WTC11 (cell line): ENCODE measurements at regions not wholly inside any gene's neighbourhood (a gene's known extent, or its start where the extent isn't known, plus 50 kb on each side); places are given as distances from the start of the nearest gene placed in this dataset.

Source experiments
- ATAC-seq: fragments of 200-7000 bp; cut with Tn5 transposase; 2 replicates; pipeline ENCODE4 v1.10.0; 2021; ENCODE audit warnings: mild to moderate bottlenecking, moderate library complexity
- CTCF ChIA-PET: fragments of 300-600 bp; sonication (Branson Sonifier 250); formaldehyde crosslinking; loops from one replicate; lab custom pipeline; 2021; ENCODE audit warnings: antibody characterized with exemption; lab: Charles Lee
- POLR2A ChIA-PET: fragments of 350-600 bp; sonication (Branson Sonifier 250); formaldehyde crosslinking; loops from one replicate; lab custom pipeline; 2021; ENCODE audit warnings: antibody characterized with exemption; lab: Charles Lee
- DNase-seq: peaks from one replicate; pipeline ENCODE4 v3.0.0; 2021; ENCODE audit warnings: low spot score
- H3K27ac Mint-ChIP-seq: 2 replicates; pipeline ENCODE4 v1.8.0; 2021; ENCODE audit warnings: mixed read lengths
- H3K27me3 Mint-ChIP-seq: 2 replicates; pipeline ENCODE4 v1.8.0; 2021; ENCODE audit warnings: low read depth, mild to moderate bottlenecking, moderate library complexity, mixed read lengths
- H3K36me3 Mint-ChIP-seq: 2 replicates; pipeline ENCODE4 v1.8.0; 2021; ENCODE audit warnings: mixed read lengths
- H3K4me1 Mint-ChIP-seq: 2 replicates; pipeline ENCODE4 v1.8.0; 2022; ENCODE audit warnings: mixed read lengths
- H3K4me3 Mint-ChIP-seq: 2 replicates; pipeline ENCODE4 v1.8.0; 2021; ENCODE audit warnings: mild to moderate bottlenecking, moderate library complexity, mixed read lengths
- H3K9me3 Mint-ChIP-seq: 2 replicates; pipeline ENCODE4 v1.8.0; 2021; ENCODE audit warnings: mixed read lengths
- CREB1 ChIP-seq: sonication (generic); formaldehyde crosslinking; IDR thresholded peaks from 2 replicates; pipeline ENCODE4 v1.8.0; 2023; ENCODE audit warnings: mild to moderate bottlenecking, missing genetic modification reagents
- ELF4 ChIP-seq: sonication (generic); formaldehyde crosslinking; IDR thresholded peaks from 2 replicates; pipeline ENCODE4 v1.8.1; 2022; ENCODE audit warnings: low read depth, mild to moderate bottlenecking, moderate library complexity, missing genetic modification reagents
- EMX1 ChIP-seq: fragments of 250-450 bp; sonication (Bioruptor Pico); IDR thresholded peaks from 2 replicates; pipeline ENCODE4 v1.8.0; 2021; ENCODE audit warnings: mild to moderate bottlenecking
- NFYB ChIP-seq: sonication (generic); formaldehyde crosslinking; conservative IDR thresholded peaks from 2 replicates; pipeline ENCODE4 v1.8.0; 2022; ENCODE audit warnings: low read depth, missing genetic modification reagents
- NR1H2 ChIP-seq: sonication (generic); formaldehyde crosslinking; IDR thresholded peaks from 2 replicates; pipeline ENCODE4 v1.9.0; 2021; ENCODE audit warnings: mild to moderate bottlenecking, moderate library complexity, missing genetic modification reagents
- NR2C2 ChIP-seq: sonication (generic); formaldehyde crosslinking; IDR thresholded peaks from 2 replicates; pipeline ENCODE4 v1.8.0; 2022; ENCODE audit warnings: mild to moderate bottlenecking, missing genetic modification reagents
- TP53 ChIP-seq: sonication (generic); formaldehyde crosslinking; IDR thresholded peaks from 2 replicates; pipeline ENCODE4 v1.8.1; 2023; ENCODE audit warnings: mild to moderate bottlenecking, missing genetic modification reagents
- ZBTB21 ChIP-seq: sonication (generic); formaldehyde crosslinking; IDR thresholded peaks from 2 replicates; pipeline ENCODE4 v1.8.1; 2023; ENCODE audit warnings: mild to moderate bottlenecking, missing genetic modification reagents, borderline replicate concordance
- ZNF138 ChIP-seq: sonication (generic); formaldehyde crosslinking; conservative IDR thresholded peaks from 2 replicates; pipeline ENCODE4 v1.8.1; 2022; ENCODE audit warnings: mild to moderate bottlenecking, moderate library complexity, missing genetic modification reagents
- ZNF416 ChIP-seq: fragments of 250-450 bp; sonication (Bioruptor Pico); IDR thresholded peaks from 2 replicates; pipeline ENCODE4 v1.9.0; 2021; ENCODE audit warnings: mild to moderate bottlenecking, inconsistent platforms
- TF ChIP-seq, protein P1 (sequence below): fragments of 200-600 bp; IDR thresholded peaks from 2 replicates; pipeline ENCODE4 v1.8.0; 2022; ENCODE audit warnings: antibody characterized with exemption
- TF ChIP-seq, protein P2 (sequence below): sonication (generic); formaldehyde crosslinking; IDR thresholded peaks from 2 replicates; pipeline ENCODE4 v1.8.0; 2022; ENCODE audit warnings: missing genetic modification reagents
- TF ChIP-seq, protein P3 (sequence below): fragments of 250-450 bp; sonication (Bioruptor Pico); IDR thresholded peaks from 2 replicates; pipeline ENCODE4 v1.9.0; 2021; ENCODE audit warnings: moderate library complexity, mild to moderate bottlenecking, inconsistent platforms, borderline replicate concordance
- TF ChIP-seq, protein P4 (sequence below): sonication (generic); formaldehyde crosslinking; IDR thresholded peaks from 2 replicates; pipeline ENCODE4 v1.8.0; 2022; ENCODE audit warnings: mild to moderate bottlenecking, missing genetic modification reagents
- TF ChIP-seq, protein P5 (sequence below): sonication (generic); formaldehyde crosslinking; IDR thresholded peaks from 2 replicates; pipeline ENCODE4 v1.8.1; 2023; ENCODE audit warnings: mild to moderate bottlenecking, missing genetic modification reagents, borderline replicate concordance
- TF ChIP-seq, protein P6 (sequence below): sonication (generic); formaldehyde crosslinking; IDR thresholded peaks from 2 replicates; pipeline ENCODE4 v1.8.0; 2023; ENCODE audit warnings: missing genetic modification reagents
- TF ChIP-seq, protein P7 (sequence below): sonication (generic); formaldehyde crosslinking; IDR thresholded peaks from 2 replicates; pipeline ENCODE4 v1.8.1; 2022; ENCODE audit warnings: mild to moderate bottlenecking, missing genetic modification reagents, moderate library complexity, borderline replicate concordance
- TF ChIP-seq, protein P8 (sequence below): sonication (generic); formaldehyde crosslinking; IDR thresholded peaks from 2 replicates; pipeline ENCODE4 v1.8.0; 2022; ENCODE audit warnings: mild to moderate bottlenecking, missing genetic modification reagents
- TF ChIP-seq, protein P9 (sequence below): fragments of 250-450 bp; sonication (Bioruptor Pico); IDR thresholded peaks from 2 replicates; pipeline ENCODE4 v1.8.0; 2021; ENCODE audit warnings: mild to moderate bottlenecking

DNA sequence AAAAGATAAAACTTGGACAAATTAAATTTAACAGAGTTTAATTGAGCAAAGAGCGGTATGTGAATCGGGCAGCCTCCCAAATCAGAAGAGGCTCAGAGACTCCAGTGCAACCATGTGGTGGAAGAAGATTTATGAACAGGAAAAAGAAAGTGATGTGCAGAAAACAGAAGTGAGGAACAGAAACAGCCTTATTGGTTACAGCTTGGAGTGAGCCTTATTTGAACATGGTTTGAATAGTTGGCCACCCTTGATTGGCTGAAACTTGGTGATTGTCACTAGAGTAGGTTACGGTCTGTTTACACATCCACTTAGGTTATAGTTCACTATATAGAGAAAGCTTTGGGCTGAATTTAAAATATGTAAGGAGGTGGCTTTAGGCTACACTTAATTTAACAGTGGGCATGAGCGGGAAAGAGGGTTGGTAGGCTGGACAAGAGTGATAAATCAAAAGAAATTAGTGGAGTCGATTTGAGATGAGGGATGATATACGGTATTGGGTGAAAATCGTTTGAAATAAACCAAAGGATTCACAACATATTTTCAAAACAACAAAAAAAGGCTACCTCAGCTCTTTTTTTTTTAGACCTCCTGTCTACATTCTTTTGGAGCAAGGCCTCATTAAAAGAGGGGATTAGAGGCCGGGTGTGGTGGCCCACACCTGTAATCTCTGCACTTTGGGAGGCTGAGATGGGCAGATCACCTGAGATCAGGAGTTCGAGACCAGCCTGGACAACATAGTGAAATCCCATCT, 84.3 kb upstream of the PREP start (continued):
- TF ChIP-seq, protein P1, sequence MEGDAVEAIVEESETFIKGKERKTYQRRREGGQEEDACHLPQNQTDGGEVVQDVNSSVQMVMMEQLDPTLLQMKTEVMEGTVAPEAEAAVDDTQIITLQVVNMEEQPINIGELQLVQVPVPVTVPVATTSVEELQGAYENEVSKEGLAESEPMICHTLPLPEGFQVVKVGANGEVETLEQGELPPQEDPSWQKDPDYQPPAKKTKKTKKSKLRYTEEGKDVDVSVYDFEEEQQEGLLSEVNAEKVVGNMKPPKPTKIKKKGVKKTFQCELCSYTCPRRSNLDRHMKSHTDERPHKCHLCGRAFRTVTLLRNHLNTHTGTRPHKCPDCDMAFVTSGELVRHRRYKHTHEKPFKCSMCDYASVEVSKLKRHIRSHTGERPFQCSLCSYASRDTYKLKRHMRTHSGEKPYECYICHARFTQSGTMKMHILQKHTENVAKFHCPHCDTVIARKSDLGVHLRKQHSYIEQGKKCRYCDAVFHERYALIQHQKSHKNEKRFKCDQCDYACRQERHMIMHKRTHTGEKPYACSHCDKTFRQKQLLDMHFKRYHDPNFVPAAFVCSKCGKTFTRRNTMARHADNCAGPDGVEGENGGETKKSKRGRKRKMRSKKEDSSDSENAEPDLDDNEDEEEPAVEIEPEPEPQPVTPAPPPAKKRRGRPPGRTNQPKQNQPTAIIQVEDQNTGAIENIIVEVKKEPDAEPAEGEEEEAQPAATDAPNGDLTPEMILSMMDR, result no peak
- TF ChIP-seq, protein P2, sequence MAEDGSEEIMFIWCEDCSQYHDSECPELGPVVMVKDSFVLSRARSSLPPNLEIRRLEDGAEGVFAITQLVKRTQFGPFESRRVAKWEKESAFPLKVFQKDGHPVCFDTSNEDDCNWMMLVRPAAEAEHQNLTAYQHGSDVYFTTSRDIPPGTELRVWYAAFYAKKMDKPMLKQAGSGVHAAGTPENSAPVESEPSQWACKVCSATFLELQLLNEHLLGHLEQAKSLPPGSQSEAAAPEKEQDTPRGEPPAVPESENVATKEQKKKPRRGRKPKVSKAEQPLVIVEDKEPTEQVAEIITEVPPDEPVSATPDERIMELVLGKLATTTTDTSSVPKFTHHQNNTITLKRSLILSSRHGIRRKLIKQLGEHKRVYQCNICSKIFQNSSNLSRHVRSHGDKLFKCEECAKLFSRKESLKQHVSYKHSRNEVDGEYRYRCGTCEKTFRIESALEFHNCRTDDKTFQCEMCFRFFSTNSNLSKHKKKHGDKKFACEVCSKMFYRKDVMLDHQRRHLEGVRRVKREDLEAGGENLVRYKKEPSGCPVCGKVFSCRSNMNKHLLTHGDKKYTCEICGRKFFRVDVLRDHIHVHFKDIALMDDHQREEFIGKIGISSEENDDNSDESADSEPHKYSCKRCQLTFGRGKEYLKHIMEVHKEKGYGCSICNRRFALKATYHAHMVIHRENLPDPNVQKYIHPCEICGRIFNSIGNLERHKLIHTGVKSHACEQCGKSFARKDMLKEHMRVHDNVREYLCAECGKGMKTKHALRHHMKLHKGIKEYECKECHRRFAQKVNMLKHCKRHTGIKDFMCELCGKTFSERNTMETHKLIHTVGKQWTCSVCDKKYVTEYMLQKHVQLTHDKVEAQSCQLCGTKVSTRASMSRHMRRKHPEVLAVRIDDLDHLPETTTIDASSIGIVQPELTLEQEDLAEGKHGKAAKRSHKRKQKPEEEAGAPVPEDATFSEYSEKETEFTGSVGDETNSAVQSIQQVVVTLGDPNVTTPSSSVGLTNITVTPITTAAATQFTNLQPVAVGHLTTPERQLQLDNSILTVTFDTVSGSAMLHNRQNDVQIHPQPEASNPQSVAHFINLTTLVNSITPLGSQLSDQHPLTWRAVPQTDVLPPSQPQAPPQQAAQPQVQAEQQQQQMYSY, result no peak
- TF ChIP-seq, protein P3, sequence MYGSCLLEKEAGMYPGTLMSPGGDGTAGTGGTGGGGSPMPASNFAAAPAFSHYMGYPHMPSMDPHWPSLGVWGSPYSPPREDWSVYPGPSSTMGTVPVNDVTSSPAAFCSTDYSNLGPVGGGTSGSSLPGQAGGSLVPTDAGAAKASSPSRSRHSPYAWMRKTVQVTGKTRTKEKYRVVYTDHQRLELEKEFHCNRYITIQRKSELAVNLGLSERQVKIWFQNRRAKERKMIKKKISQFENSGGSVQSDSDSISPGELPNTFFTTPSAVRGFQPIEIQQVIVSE (CRISPR knock-in tag), result no peak
- no peak for TF ChIP-seq EMX1
- TF ChIP-seq, protein P4, sequence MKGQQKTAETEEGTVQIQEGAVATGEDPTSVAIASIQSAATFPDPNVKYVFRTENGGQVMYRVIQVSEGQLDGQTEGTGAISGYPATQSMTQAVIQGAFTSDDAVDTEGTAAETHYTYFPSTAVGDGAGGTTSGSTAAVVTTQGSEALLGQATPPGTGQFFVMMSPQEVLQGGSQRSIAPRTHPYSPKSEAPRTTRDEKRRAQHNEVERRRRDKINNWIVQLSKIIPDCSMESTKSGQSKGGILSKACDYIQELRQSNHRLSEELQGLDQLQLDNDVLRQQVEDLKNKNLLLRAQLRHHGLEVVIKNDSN, result no peak
- no peak for TF ChIP-seq NR1H2
- no peak for TF ChIP-seq NFYB
- TF ChIP-seq, protein P5, sequence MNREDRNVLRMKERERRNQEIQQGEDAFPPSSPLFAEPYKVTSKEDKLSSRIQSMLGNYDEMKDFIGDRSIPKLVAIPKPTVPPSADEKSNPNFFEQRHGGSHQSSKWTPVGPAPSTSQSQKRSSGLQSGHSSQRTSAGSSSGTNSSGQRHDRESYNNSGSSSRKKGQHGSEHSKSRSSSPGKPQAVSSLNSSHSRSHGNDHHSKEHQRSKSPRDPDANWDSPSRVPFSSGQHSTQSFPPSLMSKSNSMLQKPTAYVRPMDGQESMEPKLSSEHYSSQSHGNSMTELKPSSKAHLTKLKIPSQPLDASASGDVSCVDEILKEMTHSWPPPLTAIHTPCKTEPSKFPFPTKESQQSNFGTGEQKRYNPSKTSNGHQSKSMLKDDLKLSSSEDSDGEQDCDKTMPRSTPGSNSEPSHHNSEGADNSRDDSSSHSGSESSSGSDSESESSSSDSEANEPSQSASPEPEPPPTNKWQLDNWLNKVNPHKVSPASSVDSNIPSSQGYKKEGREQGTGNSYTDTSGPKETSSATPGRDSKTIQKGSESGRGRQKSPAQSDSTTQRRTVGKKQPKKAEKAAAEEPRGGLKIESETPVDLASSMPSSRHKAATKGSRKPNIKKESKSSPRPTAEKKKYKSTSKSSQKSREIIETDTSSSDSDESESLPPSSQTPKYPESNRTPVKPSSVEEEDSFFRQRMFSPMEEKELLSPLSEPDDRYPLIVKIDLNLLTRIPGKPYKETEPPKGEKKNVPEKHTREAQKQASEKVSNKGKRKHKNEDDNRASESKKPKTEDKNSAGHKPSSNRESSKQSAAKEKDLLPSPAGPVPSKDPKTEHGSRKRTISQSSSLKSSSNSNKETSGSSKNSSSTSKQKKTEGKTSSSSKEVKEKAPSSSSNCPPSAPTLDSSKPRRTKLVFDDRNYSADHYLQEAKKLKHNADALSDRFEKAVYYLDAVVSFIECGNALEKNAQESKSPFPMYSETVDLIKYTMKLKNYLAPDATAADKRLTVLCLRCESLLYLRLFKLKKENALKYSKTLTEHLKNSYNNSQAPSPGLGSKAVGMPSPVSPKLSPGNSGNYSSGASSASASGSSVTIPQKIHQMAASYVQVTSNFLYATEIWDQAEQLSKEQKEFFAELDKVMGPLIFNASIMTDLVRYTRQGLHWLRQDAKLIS (CRISPR knock-in tag), result no peak

DNA sequence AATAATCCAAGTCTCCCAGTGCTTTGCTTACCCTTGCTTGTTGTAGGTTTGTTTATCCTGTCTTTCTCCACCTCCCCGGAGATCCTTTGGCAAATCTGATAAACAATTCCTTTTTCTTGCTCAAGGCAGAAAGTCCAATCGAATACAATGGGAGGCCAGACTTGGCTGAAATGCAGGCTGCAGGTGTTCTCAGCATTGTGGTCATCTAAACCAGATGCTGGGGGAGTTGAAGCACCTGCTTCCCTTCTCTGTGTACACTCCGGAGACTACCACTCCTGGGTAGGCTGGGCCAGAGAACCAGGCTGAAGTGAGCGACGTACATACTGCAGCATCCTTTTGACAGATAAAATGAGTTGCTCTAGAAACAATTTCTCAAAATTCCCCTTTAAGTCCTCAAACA, 82.6 kb upstream of the PREP start:
- DNase-seq (no peak), ATAC-seq (no peak)
- POLR2A ChIA-PET, result no interaction called here
- H3K27ac Mint-ChIP-seq, result no peak overlapping the region
- no peaks in the 10 kb centered on the region for H3K27me3 Mint-ChIP-seq
- no peaks in the 10 kb centered on the region for H3K9me3 Mint-ChIP-seq
- H3K4me3 Mint-ChIP-seq, result no peak overlapping the region
- TF ChIP-seq EMX1 (no peak), ZNF138 (CRISPR knock-in tag) (no peak), ZNF416 (CRISPR knock-in tag) (no peak), CREB1 (CRISPR knock-in tag) (no peak), NR2C2 (CRISPR knock-in tag) (no peak), ELF4 (CRISPR knock-in tag) (no peak), TP53 (no peak), ZBTB21 (no peak)
- TF ChIP-seq, protein P6, sequence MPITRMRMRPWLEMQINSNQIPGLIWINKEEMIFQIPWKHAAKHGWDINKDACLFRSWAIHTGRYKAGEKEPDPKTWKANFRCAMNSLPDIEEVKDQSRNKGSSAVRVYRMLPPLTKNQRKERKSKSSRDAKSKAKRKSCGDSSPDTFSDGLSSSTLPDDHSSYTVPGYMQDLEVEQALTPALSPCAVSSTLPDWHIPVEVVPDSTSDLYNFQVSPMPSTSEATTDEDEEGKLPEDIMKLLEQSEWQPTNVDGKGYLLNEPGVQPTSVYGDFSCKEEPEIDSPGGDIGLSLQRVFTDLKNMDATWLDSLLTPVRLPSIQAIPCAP (CRISPR knock-in tag), result no peak
- TF ChIP-seq, protein P7, sequence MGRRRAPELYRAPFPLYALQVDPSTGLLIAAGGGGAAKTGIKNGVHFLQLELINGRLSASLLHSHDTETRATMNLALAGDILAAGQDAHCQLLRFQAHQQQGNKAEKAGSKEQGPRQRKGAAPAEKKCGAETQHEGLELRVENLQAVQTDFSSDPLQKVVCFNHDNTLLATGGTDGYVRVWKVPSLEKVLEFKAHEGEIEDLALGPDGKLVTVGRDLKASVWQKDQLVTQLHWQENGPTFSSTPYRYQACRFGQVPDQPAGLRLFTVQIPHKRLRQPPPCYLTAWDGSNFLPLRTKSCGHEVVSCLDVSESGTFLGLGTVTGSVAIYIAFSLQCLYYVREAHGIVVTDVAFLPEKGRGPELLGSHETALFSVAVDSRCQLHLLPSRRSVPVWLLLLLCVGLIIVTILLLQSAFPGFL (CRISPR knock-in tag), result no peak
- TF ChIP-seq, protein P8, sequence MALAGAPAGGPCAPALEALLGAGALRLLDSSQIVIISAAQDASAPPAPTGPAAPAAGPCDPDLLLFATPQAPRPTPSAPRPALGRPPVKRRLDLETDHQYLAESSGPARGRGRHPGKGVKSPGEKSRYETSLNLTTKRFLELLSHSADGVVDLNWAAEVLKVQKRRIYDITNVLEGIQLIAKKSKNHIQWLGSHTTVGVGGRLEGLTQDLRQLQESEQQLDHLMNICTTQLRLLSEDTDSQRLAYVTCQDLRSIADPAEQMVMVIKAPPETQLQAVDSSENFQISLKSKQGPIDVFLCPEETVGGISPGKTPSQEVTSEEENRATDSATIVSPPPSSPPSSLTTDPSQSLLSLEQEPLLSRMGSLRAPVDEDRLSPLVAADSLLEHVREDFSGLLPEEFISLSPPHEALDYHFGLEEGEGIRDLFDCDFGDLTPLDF (CRISPR knock-in tag), result no peak
- TF ChIP-seq, protein P9, sequence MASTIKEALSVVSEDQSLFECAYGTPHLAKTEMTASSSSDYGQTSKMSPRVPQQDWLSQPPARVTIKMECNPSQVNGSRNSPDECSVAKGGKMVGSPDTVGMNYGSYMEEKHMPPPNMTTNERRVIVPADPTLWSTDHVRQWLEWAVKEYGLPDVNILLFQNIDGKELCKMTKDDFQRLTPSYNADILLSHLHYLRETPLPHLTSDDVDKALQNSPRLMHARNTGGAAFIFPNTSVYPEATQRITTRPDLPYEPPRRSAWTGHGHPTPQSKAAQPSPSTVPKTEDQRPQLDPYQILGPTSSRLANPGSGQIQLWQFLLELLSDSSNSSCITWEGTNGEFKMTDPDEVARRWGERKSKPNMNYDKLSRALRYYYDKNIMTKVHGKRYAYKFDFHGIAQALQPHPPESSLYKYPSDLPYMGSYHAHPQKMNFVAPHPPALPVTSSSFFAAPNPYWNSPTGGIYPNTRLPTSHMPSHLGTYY (CRISPR knock-in tag), result no peak
- no peaks in the 10 kb centered on the region for H3K36me3 Mint-ChIP-seq
- peaks cover 31% of the 10 kb centered on the region for H3K4me1 Mint-ChIP-seq
- CTCF ChIA-PET, result interaction anchor here (1.0 kb wide), 1 partner anchor 350 kb away, joined by 5 read pairs; no protein-coding TSS in a partner anchor
